HL-60 (cell line): ENCODE measurements at regions not wholly inside any gene's neighbourhood (a gene's known extent, or its start where the extent isn't known, plus 50 kb on each side); places are given as distances from the start of the nearest gene placed in this dataset.

Experiments used
- POLR2AphosphoS5 ChIP-seq: IDR thresholded peaks from 2 replicates; pipeline ENCODE4 v1.6.1; 2012; ENCODE audit warnings: low read depth
- TF ChIP-seq, protein P1 (sequence below): IDR thresholded peaks from one replicate; pipeline ENCODE4 v1.5.1; 2011; ENCODE audit warnings: low read length, control low read depth, inconsistent platforms; ENCODE audit not compliant: insufficient read depth

DNA sequence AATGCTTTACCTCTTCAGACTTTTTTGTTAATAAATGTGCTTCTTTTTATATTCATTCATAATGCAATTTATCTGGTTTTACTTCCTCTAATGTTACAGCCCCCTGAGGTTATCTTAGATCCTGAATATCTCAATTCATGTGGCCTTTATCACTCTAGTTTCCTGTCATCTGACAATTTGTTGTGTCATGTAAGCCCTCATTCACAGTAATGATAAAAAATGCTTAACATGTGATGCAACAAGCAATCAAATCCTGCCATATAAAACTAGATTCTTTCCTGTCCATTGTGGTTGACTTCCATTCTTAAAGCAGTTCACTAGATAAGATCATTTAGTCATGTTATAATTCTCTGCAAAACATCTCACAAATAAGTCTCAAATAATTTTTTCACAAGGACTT lies 991.2 kb upstream of the ACO1 start:
- TF ChIP-seq, protein P1, sequence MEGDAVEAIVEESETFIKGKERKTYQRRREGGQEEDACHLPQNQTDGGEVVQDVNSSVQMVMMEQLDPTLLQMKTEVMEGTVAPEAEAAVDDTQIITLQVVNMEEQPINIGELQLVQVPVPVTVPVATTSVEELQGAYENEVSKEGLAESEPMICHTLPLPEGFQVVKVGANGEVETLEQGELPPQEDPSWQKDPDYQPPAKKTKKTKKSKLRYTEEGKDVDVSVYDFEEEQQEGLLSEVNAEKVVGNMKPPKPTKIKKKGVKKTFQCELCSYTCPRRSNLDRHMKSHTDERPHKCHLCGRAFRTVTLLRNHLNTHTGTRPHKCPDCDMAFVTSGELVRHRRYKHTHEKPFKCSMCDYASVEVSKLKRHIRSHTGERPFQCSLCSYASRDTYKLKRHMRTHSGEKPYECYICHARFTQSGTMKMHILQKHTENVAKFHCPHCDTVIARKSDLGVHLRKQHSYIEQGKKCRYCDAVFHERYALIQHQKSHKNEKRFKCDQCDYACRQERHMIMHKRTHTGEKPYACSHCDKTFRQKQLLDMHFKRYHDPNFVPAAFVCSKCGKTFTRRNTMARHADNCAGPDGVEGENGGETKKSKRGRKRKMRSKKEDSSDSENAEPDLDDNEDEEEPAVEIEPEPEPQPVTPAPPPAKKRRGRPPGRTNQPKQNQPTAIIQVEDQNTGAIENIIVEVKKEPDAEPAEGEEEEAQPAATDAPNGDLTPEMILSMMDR = no peak
- no peak for TF ChIP-seq POLR2AphosphoS5
